RWPE1 (cell line): ENCODE measurements at regions not wholly inside any gene's neighbourhood (a gene's known extent, or its start where the extent isn't known, plus 50 kb on each side); places are given as distances from the start of the nearest gene placed in this dataset.
"Not testable (repeated sequence)": the region's sequence is repeated elsewhere in the genome, so short reads cannot be mapped to it uniquely, and the experiment has no call there.

Experiments used
- CTCF ChIA-PET: fragments of 350-600 bp; sonication (Branson Sonifier 250); formaldehyde crosslinking; extraction: SDS; loops from one replicate; lab custom pipeline; 2021; lab: Yijun Ruan, JAX
- POLR2A ChIA-PET: fragments of 400-600 bp; formaldehyde crosslinking; extraction: SDS; loops from one replicate; lab custom pipeline; 2020; ENCODE audit warnings: antibody characterized with exemption; ENCODE audit not compliant: low non-redundant PET; lab: Yijun Ruan, JAX
- DNase-seq: peaks from one replicate; pipeline ENCODE4 v3.0.0; 2012; ENCODE audit warnings: low spot score
- H3K27ac ChIP-seq: fragments of 450-650 bp; 2 replicates; pipeline ENCODE4 v1.5.1; 2017
- TF ChIP-seq, protein P1 (sequence below): fragments of 450-650 bp; conservative IDR thresholded peaks from 2 replicates; pipeline ENCODE4 v1.5.1; 2017; ENCODE audit warnings: low read depth, mild to moderate bottlenecking

DNA sequence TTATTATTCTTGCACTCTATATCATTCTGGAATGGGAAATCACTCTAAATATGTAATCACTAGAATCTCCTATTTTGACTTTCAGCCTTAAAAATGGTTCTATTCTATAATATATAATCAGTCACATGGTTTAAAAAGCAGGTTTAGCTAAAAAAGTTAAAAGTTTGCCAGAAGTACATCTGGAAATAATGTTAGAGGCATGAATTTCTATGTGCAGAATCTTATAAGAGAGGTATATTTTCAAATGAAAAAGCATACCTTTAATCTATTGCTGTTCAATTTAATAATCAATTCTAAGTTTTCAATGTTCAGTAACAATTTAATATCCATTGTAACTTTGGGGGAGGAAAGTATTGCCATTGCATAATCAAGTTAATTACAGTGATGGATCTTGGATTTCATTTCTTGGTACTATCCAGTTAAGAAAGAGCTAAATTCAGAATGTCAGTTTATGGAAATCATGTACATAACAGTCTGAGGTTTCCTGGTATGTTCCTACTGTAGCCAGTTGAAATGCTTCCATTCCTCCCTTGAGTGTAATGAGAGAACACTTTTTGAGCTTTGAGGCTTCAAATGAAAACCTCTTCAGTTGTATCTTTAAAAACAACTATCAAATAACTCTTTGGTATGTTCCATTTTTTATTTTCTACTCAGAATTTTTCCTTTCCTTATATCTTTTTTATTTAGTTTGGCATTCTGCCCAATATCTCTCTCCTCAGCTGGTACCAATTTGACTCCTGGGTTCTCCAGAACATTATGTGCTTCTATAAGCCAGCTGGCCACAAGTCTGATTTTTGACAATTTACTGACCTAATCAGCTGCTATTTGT lies 175.7 kb upstream of the COL11A1 start:
- no peak for DNase-seq

DNA sequence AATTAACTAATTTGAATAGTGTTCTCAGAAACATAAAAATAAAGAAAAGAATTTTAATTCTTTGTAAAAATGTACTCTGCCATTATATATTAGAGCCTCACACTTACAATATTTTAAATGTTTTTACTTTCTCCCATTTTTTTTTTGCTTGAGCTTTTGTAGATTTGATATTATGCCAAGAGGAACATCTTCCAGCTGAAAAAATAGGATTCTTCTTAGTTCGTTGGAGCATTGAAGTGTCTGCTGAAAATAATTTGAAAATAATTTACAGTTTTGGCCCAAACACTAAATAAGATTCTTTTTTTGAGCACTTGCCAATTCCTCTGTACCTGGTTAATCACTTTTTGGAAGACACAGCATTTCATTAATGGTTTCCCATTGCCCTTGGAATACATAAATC lies 175.0 kb upstream of the COL11A1 start:
- ChIA-PET POLR2A (no interaction called here), CTCF (interaction anchor here (0.7 kb wide), 1 partner anchor 186 kb away, joined by 4 read pairs; no protein-coding TSS in a partner anchor)
- no peak for DNase-seq
- TF ChIP-seq, protein P1, sequence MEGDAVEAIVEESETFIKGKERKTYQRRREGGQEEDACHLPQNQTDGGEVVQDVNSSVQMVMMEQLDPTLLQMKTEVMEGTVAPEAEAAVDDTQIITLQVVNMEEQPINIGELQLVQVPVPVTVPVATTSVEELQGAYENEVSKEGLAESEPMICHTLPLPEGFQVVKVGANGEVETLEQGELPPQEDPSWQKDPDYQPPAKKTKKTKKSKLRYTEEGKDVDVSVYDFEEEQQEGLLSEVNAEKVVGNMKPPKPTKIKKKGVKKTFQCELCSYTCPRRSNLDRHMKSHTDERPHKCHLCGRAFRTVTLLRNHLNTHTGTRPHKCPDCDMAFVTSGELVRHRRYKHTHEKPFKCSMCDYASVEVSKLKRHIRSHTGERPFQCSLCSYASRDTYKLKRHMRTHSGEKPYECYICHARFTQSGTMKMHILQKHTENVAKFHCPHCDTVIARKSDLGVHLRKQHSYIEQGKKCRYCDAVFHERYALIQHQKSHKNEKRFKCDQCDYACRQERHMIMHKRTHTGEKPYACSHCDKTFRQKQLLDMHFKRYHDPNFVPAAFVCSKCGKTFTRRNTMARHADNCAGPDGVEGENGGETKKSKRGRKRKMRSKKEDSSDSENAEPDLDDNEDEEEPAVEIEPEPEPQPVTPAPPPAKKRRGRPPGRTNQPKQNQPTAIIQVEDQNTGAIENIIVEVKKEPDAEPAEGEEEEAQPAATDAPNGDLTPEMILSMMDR = no peak
- no peak overlapping the region for H3K27ac ChIP-seq

More for the DNA sequence above, 175.7 kb upstream of the COL11A1 start:
- ChIA-PET CTCF (interaction anchor here (0.6 to 0.7 kb wide), 2 partner anchors 53 to 185 kb away, joined by 4 to 9 read pairs; no protein-coding TSS in a partner anchor), POLR2A (no interaction called here)
- no peak overlapping the region for H3K27ac ChIP-seq
- TF ChIP-seq, protein P1 = no peak

DNA sequence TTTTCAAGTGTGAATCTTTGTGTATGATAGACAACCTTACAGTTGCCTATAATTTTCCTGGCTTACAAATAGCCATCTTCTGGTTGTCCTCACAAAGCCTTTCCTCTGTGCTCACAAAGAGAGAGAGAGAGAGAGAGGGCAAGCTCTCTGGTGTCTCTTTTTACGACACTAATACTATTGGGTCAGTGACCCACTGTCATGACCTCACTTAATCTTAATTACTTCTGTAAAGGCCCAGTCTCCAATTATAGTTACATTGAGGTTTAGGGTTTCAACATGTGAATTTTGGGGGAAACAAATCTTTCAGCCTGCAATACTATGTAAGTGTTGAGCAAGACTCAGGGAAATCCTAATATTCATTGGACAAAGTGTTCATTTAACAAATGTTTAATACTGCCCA lies 167.4 kb upstream of the COL11A1 start:
- DNase-seq = no peak
- no peak overlapping the region for H3K27ac ChIP-seq
- TF ChIP-seq, protein P1 = no peak
- POLR2A ChIA-PET = no interaction called here
- CTCF ChIA-PET = no interaction called here

DNA sequence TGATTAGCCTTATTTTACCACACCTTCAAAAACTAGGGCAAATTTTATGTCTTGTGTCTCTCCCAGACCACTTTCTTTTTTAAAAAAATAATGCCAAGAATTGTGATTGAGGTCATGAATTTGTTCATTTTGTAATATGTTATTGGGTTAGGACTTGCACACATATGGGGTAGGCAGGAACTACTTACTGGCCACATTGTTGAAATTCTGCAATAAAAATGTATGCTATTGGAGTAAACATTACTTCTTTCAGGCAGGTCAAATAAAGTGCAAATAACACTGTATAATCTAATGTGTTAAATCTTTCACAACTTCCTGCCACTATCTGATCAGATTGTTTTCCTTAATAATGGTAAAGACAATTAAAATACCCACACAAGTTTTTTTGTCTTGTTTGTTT lies 166.6 kb upstream of the COL11A1 start:
- ChIA-PET CTCF (no interaction called here), POLR2A (no interaction called here)
- TF ChIP-seq, protein P1 = no peak
- DNase-seq = no peak
- no peak overlapping the region for H3K27ac ChIP-seq

DNA sequence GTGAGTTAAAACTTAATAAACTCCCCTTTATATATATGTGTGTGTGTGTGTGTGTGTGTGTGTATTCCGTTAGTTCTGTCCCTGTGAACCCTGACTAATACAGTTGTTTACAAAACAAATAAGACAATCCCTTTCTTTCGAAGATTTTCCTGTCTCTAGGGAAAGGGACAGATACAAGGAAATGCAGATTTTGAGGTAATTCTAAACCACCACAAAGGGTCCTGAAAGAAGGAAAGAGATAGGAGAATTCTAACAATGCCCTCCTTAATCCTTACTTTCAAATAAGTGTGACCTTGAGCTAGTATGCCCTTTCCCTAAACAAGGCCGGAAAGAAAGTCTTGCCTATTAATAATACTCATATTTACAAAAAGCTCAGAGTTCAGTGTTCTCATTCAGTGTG lies 164.8 kb upstream of the COL11A1 start:
- TF ChIP-seq, protein P1 = no peak
- DNase-seq = no peak
- POLR2A ChIA-PET = no interaction called here
- H3K27ac ChIP-seq = no peak overlapping the region
- CTCF ChIA-PET = no interaction called here

DNA sequence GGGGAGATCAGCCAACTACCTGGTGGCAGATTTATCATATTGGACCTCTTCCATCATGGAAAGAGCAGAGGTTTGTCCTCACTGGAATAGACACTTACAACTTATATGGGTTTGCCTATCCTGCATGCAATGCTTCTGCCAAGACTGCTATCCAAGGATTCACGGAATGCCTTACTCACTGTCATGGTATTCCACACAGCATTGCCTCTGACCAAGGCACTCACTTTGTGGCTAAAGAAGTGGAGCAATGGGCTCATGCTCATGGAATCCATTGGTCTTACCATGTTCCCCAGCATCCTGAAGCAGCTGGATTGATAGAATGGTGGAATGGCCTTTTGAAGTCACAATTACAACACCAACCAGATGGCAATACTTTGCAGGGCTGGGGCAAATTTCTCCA lies 163.1 kb upstream of the COL11A1 start:
- POLR2A ChIA-PET, DNase-seq, H3K27ac ChIP-seq, CTCF ChIA-PET: not testable (repeated sequence)

DNA sequence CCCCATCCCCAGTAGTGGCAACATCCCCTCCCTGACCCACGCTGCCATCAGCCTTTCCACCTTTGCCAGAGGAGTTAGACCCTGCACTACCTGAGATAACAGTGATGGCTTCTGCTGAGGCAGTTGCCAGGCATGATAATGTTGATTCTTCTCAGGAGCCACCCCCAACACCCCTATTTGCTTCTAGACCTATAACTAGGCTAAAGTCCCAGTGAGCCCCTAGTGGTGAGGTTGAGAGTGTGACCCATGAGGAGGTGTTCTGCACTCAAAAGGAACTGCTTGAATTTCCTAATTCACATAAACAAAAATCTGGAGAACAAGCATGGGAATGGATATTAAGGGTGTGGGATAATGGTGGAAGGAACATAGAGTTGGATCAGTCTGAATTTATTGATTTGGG lies 159.6 kb upstream of the COL11A1 start:
- ChIA-PET CTCF (interaction anchor here (1.0 kb wide), 1 partner anchor 10 kb away, joined by 3 read pairs; no protein-coding TSS in a partner anchor), POLR2A (no interaction called here)

More for the DNA sequence above, 159.6 kb upstream of the COL11A1 start:
- TF ChIP-seq, protein P1 = no peak
- DNase-seq = no peak
- no peak overlapping the region for H3K27ac ChIP-seq
